Loucy (cell line): ENCODE measurements at regions not wholly inside any gene's neighbourhood (a gene's known extent, or its start where the extent isn't known, plus 50 kb on each side); places are given as distances from the start of the nearest gene placed in this dataset.

Experiments
- H2AFZ ChIP-seq: fragments of 200-600 bp; sonication (generic); 2 replicates; pipeline ENCODE4 v1.6.0; 2016; ENCODE audit warnings: antibody characterized with exemption, mild to moderate bottlenecking, low read length, moderate library complexity
- H3F3A ChIP-seq: fragments of 200-600 bp; 2 replicates; pipeline ENCODE4 v1.6.0; 2016; ENCODE audit warnings: antibody characterized with exemption, low read depth, mild to moderate bottlenecking
- H3K27me3 ChIP-seq: fragments of 200-600 bp; sonication (generic); 2 replicates; pipeline ENCODE4 v1.6.1; 2014; ENCODE audit warnings: low read length, mild to moderate bottlenecking; ENCODE audit not compliant: insufficient read depth, poor library complexity, severe bottlenecking
- H3K36me3 ChIP-seq: fragments of 200-600 bp; sonication (generic); 2 replicates; pipeline ENCODE4 v1.6.1; 2016; ENCODE audit warnings: low read length; ENCODE audit not compliant: insufficient read depth
- H3K4me1 ChIP-seq: fragments of 200-600 bp; sonication (generic); 2 replicates; pipeline ENCODE4 v1.5.1; 2014; ENCODE audit warnings: low read length, mild to moderate bottlenecking; ENCODE audit not compliant: insufficient read depth, poor library complexity, severe bottlenecking
- H3K4me2 ChIP-seq: fragments of 200-600 bp; sonication (generic); 2 replicates; pipeline ENCODE4 v1.6.0; 2014; ENCODE audit warnings: antibody characterized with exemption, low read length, low read depth, mild to moderate bottlenecking; ENCODE audit not compliant: poor library complexity, severe bottlenecking
- H3K4me3 ChIP-seq: fragments of 200-600 bp; sonication (generic); 2 replicates; pipeline ENCODE4 v1.5.1; 2014; ENCODE audit warnings: low read length, mild to moderate bottlenecking, mixed read lengths; ENCODE audit not compliant: poor library complexity, severe bottlenecking
- H3K79me2 ChIP-seq: fragments of 200-600 bp; sonication (generic); 2 replicates; pipeline ENCODE4 v1.6.1; 2014; ENCODE audit warnings: low read length; ENCODE audit not compliant: insufficient read depth
- H3K9ac ChIP-seq: fragments of 200-600 bp; sonication (generic); 2 replicates; pipeline ENCODE4 v1.6.0; 2014; ENCODE audit warnings: mild to moderate bottlenecking, low read depth, low read length, moderate library complexity; ENCODE audit not compliant: poor library complexity, severe bottlenecking
- H3K9me2 ChIP-seq: fragments of 200-600 bp; sonication (generic); replicated peaks from 2 replicates; pipeline ENCODE4 v1.6.1; 2016; ENCODE audit warnings: low read depth, low read length, mixed read lengths
- H3K9me3 ChIP-seq: fragments of 200-600 bp; sonication (generic); 2 replicates; pipeline ENCODE4 v1.6.1; 2014; ENCODE audit warnings: mild to moderate bottlenecking, antibody characterized with exemption, low read length, low read depth; ENCODE audit not compliant: insufficient read depth
- H4K20me1 ChIP-seq: fragments of 200-600 bp; sonication (generic); 2 replicates; pipeline ENCODE4 v1.6.0; 2014; ENCODE audit warnings: antibody characterized with exemption, low read length, mild to moderate bottlenecking; ENCODE audit not compliant: insufficient read depth, poor library complexity, severe bottlenecking
- CTCF ChIP-seq: fragments of 200-600 bp; sonication (generic); conservative IDR thresholded peaks from 2 replicates; pipeline ENCODE4 v1.5.1; 2014; ENCODE audit warnings: mild to moderate bottlenecking, antibody characterized with exemption, low read length
- EZH2phosphoT487 ChIP-seq: fragments of 200-600 bp; IDR thresholded peaks from 2 replicates; pipeline ENCODE4 v1.6.1; 2018; ENCODE audit warnings: antibody characterized with exemption, mild to moderate bottlenecking, moderate library complexity, borderline replicate concordance

- Histone ChIP-seq H3K4me3 (no peak overlapping the region), H3F3A (no peaks in the 10 kb centered on the region), H3K36me3 (no peaks in the 10 kb centered on the region), H3K9me3 (no peaks in the 10 kb centered on the region), H3K27me3 (no peaks in the 10 kb centered on the region), H3K9me2 (no peaks in the 10 kb centered on the region), H3K79me2 (no peaks in the 10 kb centered on the region), H3K4me2 (no peak overlapping the region), H3K4me1 (no peaks in the 10 kb centered on the region), H2AFZ (no peak overlapping the region), H3K9ac (no peak overlapping the region), H4K20me1 (no peaks in the 10 kb centered on the region)
- TF ChIP-seq CTCF (no peak), EZH2phosphoT487 (no peak)
Observed at GRCh38 chr14:34231626-34232025, 230.4 kb downstream of the SPTSSA start.

- H3K27me3 ChIP-seq: no peaks in the 10 kb centered on the region
- H4K20me1 ChIP-seq: no peaks in the 10 kb centered on the region
- no peaks in the 10 kb centered on the region for H3K4me1 ChIP-seq
- H2AFZ ChIP-seq: no peak overlapping the region
- H3K4me2 ChIP-seq: no peak overlapping the region
- no peaks in the 10 kb centered on the region for H3K9me2 ChIP-seq
- no peaks in the 10 kb centered on the region for H3K9me3 ChIP-seq
- no peak overlapping the region for H3K9ac ChIP-seq
- TF ChIP-seq EZH2phosphoT487: no peak
- no peak for TF ChIP-seq CTCF
- no peaks in the 10 kb centered on the region for H3K36me3 ChIP-seq
- no peak overlapping the region for H3K4me3 ChIP-seq
- no peaks in the 10 kb centered on the region for H3F3A ChIP-seq
- H3K79me2 ChIP-seq: no peaks in the 10 kb centered on the region
Observed at GRCh38 chr14:34229140-34229539, 232.9 kb downstream of the SPTSSA start.

- no peak overlapping the region for H3K4me3 ChIP-seq
- no peaks in the 10 kb centered on the region for H3K9me2 ChIP-seq
- H3K79me2 ChIP-seq: no peaks in the 10 kb centered on the region
- H3K4me2 ChIP-seq: no peak overlapping the region
- TF ChIP-seq EZH2phosphoT487 (no peak), CTCF (no peak)
- H3K4me1 ChIP-seq: no peaks in the 10 kb centered on the region
- H2AFZ ChIP-seq: no peak overlapping the region; the same call in 1 of the 2 replicates
- no peaks in the 10 kb centered on the region for H3K27me3 ChIP-seq
- no peaks in the 10 kb centered on the region for H3F3A ChIP-seq
- H3K36me3 ChIP-seq: no peaks in the 10 kb centered on the region
- H4K20me1 ChIP-seq: no peaks in the 10 kb centered on the region
- H3K9ac ChIP-seq: no peak overlapping the region
- no peaks in the 10 kb centered on the region for H3K9me3 ChIP-seq
Observed at GRCh38 chr14:34228650-34228976, 233.4 kb downstream of the SPTSSA start.
